Activated T-helper 2 cell treated with anti-CD3 and anti-CD28 coated beads, Interferon-gamma antibody, Interleukin-2, Interleukin-4, amounts not matched to agents 10 μg/mL and 5 μg/mL and 100 μg/mL, durations not matched to agents 14 hours and 24 hours and 36 hours (primary cell): ENCODE measurements at regions not wholly inside any gene's neighbourhood (a gene's known extent, or its start where the extent isn't known, plus 50 kb on each side); places are given as distances from the start of the nearest gene placed in this dataset.
"Not testable (repeated sequence)": the region's sequence is repeated elsewhere in the genome, so short reads cannot be mapped to it uniquely, and the experiment has no call there.

Source experiments
- DNase-seq: peaks from one replicate; pipeline ENCODE4 v3.0.0; 2021; ENCODE audit warnings: low spot score
- H3K27ac Mint-ChIP-seq: one replicate; pipeline ENCODE4 v1.8.0; 2021; ENCODE audit warnings: mixed read lengths
- H3K27me3 Mint-ChIP-seq: one replicate; pipeline ENCODE4 v1.8.0; 2021; ENCODE audit warnings: low read depth, mixed read lengths
- H3K36me3 Mint-ChIP-seq: one replicate; pipeline ENCODE4 v1.8.0; 2021; ENCODE audit warnings: low read depth, mixed read lengths
- H3K4me1 Mint-ChIP-seq: one replicate; pipeline ENCODE4 v1.8.0; 2021; ENCODE audit warnings: low read depth, mixed read lengths
- H3K4me3 Mint-ChIP-seq: one replicate; pipeline ENCODE4 v1.8.0; 2021; ENCODE audit warnings: low read depth, mild to moderate bottlenecking, moderate library complexity, mixed read lengths
- H3K9me3 Mint-ChIP-seq: one replicate; pipeline ENCODE4 v1.8.0; 2021; ENCODE audit warnings: mixed read lengths
- intact Hi-C: fragments of 100-400 bp; cut with micrococcal nuclease; formaldehyde crosslinking; loops from one replicate; pipeline ENCODE4 v1.15.1; 2023

- Mint-ChIP-seq H3K4me3 (no peak overlapping the region), H3K27me3 (no peaks in the 10 kb centered on the region), H3K27ac (no peak overlapping the region), H3K9me3 (peaks cover 5% of the 10 kb centered on the region), H3K4me1 (peaks cover 5% of the 10 kb centered on the region), H3K36me3 (no peaks in the 10 kb centered on the region)
- DNase-seq: no peak
- intact Hi-C loops: no loop called here
Measured at GRCh38 chr3:194879991-194880939, 194.6 kb downstream of the FAM43A start.

GRCh38 chr3:194880940-194881925 lies 195.6 kb downstream of the FAM43A start:
- Mint-ChIP-seq H3K27ac (no peak overlapping the region), H3K4me1 (peaks cover 5% of the 10 kb centered on the region), H3K9me3 (peaks cover 5% of the 10 kb centered on the region), H3K4me3 (no peak overlapping the region), H3K27me3 (no peaks in the 10 kb centered on the region), H3K36me3 (no peaks in the 10 kb centered on the region)
- no peak for DNase-seq
- intact Hi-C loops: no loop called here

GRCh38 chr3:194884649-194885315 lies 199.1 kb downstream of the FAM43A start:
- no peaks in the 10 kb centered on the region for H3K36me3 Mint-ChIP-seq
- no peak overlapping the region for H3K27ac Mint-ChIP-seq
- no peak for DNase-seq
- no peak overlapping the region for H3K4me3 Mint-ChIP-seq
- peaks cover 3% of the 10 kb centered on the region for H3K4me1 Mint-ChIP-seq
- H3K9me3 Mint-ChIP-seq: peaks cover 5% of the 10 kb centered on the region
- peaks cover 1% of the 10 kb centered on the region for H3K27me3 Mint-ChIP-seq
- intact Hi-C loops: no loop called here

- no peak overlapping the region for H3K27ac Mint-ChIP-seq
- peaks cover 5% of the 10 kb centered on the region for H3K9me3 Mint-ChIP-seq
- H3K36me3 Mint-ChIP-seq: no peaks in the 10 kb centered on the region
- intact Hi-C loops: no loop called here
- peaks cover 1% of the 10 kb centered on the region for H3K27me3 Mint-ChIP-seq
- no peaks in the 10 kb centered on the region for H3K4me1 Mint-ChIP-seq
- DNase-seq: no peak
- no peak overlapping the region for H3K4me3 Mint-ChIP-seq
Measured at GRCh38 chr3:194885766-194886165, 200.1 kb downstream of the FAM43A start.

GRCh38 chr3:194886836-194887235 lies 201.2 kb downstream of the FAM43A start:
- DNase-seq: no peak
- Mint-ChIP-seq H3K27ac (no peak overlapping the region), H3K9me3 (peaks cover 5% of the 10 kb centered on the region), H3K36me3 (no peaks in the 10 kb centered on the region), H3K4me1 (no peaks in the 10 kb centered on the region), H3K27me3 (peaks cover 1% of the 10 kb centered on the region), H3K4me3 (no peak overlapping the region)
- intact Hi-C loops: no loop called here

GRCh38 chr3:194888062-194888461 lies 202.4 kb downstream of the FAM43A start:
- H3K27ac Mint-ChIP-seq, H3K9me3 Mint-ChIP-seq, H3K4me1 Mint-ChIP-seq, DNase-seq, H3K4me3 Mint-ChIP-seq, H3K27me3 Mint-ChIP-seq, intact Hi-C loops, H3K36me3 Mint-ChIP-seq: not testable (repeated sequence)

- no peak for DNase-seq
- Mint-ChIP-seq H3K4me1 (peaks cover 2% of the 10 kb centered on the region), H3K36me3 (no peaks in the 10 kb centered on the region), H3K9me3 (peaks cover 11% of the 10 kb centered on the region), H3K27ac (no peak overlapping the region), H3K27me3 (peaks cover 1% of the 10 kb centered on the region), H3K4me3 (no peak overlapping the region)
- intact Hi-C loops: no loop called here
Measured at GRCh38 chr3:194888916-194889315, 203.2 kb downstream of the FAM43A start.

GRCh38 chr3:194890091-194890490 lies 204.4 kb downstream of the FAM43A start:
- intact Hi-C loops: no loop called here
- DNase-seq: no peak
- Mint-ChIP-seq H3K9me3 (peaks cover 18% of the 10 kb centered on the region), H3K27ac (no peak overlapping the region), H3K36me3 (no peaks in the 10 kb centered on the region), H3K4me1 (peaks cover 2% of the 10 kb centered on the region), H3K27me3 (peaks cover 1% of the 10 kb centered on the region), H3K4me3 (no peak overlapping the region)

GRCh38 chr3:194893121-194893987 lies 207.7 kb downstream of the FAM43A start:
- no peaks in the 10 kb centered on the region for H3K36me3 Mint-ChIP-seq
- intact Hi-C loops: no loop called here
- no peak overlapping the region for H3K4me3 Mint-ChIP-seq
- DNase-seq: no peak
- peaks cover 24% of the 10 kb centered on the region for H3K9me3 Mint-ChIP-seq
- peaks cover 10% of the 10 kb centered on the region for H3K27me3 Mint-ChIP-seq
- no peak overlapping the region for H3K27ac Mint-ChIP-seq
- H3K4me1 Mint-ChIP-seq: peaks cover 2% of the 10 kb centered on the region

GRCh38 chr3:194894538-194894937 lies 208.9 kb downstream of the FAM43A start:
- Mint-ChIP-seq H3K27me3 (peaks cover 12% of the 10 kb centered on the region), H3K4me3 (no peak overlapping the region), H3K36me3 (no peaks in the 10 kb centered on the region), H3K27ac (no peak overlapping the region), H3K4me1 (peaks cover 2% of the 10 kb centered on the region), H3K9me3 (peaks cover 33% of the 10 kb centered on the region)
- DNase-seq: no peak
- intact Hi-C loops: no loop called here

GRCh38 chr3:194900854-194901522 lies 215.3 kb downstream of the FAM43A start:
- no peak overlapping the region for H3K4me3 Mint-ChIP-seq
- no peak overlapping the region for H3K27ac Mint-ChIP-seq
- H3K9me3 Mint-ChIP-seq: peaks cover 30% of the 10 kb centered on the region
- peaks cover 19% of the 10 kb centered on the region for H3K27me3 Mint-ChIP-seq
- DNase-seq: no peak
- no peaks in the 10 kb centered on the region for H3K4me1 Mint-ChIP-seq
- intact Hi-C loops: no loop called here
- no peaks in the 10 kb centered on the region for H3K36me3 Mint-ChIP-seq
